ENCODE measurements at regions not wholly inside any gene's neighbourhood (a gene's known extent, or its start where the extent isn't known, plus 50 kb on each side); places are given as distances from the start of the nearest gene placed in this dataset.

DNA sequence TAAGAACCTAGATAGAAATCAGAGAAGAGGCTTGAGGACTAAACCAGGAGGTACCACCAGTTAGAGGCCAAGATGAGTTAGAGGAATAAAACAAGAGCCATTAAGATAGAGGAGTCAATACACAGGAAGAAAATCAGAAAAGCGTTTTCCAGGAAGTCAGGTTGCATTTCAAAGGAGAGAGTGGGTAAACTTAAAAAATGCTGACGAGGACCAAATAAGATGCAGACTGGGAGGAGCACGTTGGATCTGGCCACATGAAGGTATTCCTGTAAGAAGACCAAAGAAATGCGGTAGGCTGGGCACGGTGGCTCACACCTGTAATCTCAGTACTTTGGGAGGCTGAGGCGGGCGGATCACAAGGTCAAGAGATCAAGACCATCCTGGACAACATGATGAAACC is 533.1 kb upstream of the TENM3 start:
- TF ChIP-seq POLR2A (IDR thresholded peaks at IDR 0.05) = no peak
- TF ChIP-seq, protein P1, sequence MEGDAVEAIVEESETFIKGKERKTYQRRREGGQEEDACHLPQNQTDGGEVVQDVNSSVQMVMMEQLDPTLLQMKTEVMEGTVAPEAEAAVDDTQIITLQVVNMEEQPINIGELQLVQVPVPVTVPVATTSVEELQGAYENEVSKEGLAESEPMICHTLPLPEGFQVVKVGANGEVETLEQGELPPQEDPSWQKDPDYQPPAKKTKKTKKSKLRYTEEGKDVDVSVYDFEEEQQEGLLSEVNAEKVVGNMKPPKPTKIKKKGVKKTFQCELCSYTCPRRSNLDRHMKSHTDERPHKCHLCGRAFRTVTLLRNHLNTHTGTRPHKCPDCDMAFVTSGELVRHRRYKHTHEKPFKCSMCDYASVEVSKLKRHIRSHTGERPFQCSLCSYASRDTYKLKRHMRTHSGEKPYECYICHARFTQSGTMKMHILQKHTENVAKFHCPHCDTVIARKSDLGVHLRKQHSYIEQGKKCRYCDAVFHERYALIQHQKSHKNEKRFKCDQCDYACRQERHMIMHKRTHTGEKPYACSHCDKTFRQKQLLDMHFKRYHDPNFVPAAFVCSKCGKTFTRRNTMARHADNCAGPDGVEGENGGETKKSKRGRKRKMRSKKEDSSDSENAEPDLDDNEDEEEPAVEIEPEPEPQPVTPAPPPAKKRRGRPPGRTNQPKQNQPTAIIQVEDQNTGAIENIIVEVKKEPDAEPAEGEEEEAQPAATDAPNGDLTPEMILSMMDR (IDR thresholded peaks at IDR 0.05) = no peak
- ATAC-seq (no peak), DNase-seq (no peak)
- intact Hi-C loops (cut with DNase I) = no loop called here
- Histone ChIP-seq H3K9me3 (no peaks in the 10 kb centered on the region), H3K36me3 (replicated peaks in 1 of 2; ENCODE audit: insufficient read depth in 1 of 2, low read depth in 2 of 2) (no peaks in the 10 kb centered on the region), H3K4me3 (no peak overlapping the region), H3K4me1 (no peaks in the 10 kb centered on the region), H3K27me3 (no peaks in the 10 kb centered on the region), H3K27ac (no peak overlapping the region)
- WGBS, 2 donors = 79 to 80% methylated on average over 7 of the region's 7 CpGs

DNA sequence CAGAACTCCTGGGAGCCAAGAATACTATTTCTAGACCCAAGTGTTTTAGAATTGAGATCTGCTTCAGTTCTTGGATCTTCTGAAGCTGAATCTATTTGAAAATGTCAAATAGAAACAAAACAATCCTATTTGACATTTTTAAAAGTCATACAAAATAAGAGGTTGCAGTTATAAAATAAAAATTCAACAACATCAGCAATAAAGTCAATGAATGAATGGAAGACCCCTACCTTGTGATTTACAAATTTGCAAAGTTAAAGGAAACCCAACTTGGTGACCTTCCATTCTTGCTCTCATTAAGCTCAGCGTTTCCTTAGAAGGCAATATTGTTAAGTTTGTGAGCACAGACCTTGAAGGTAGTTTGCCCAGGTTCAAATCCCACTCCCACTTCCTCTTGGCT is 531.8 kb upstream of the TENM3 start:
- H3K9me3 ChIP-seq = no peaks in the 10 kb centered on the region
- no peaks in the 10 kb centered on the region for H3K36me3 ChIP-seq (replicated peaks in 1 of 2; ENCODE audit: insufficient read depth in 1 of 2, low read depth in 2 of 2)
- no peaks in the 10 kb centered on the region for H3K4me1 ChIP-seq
- 17 to 26% methylated on average over 1 of the region's 1 CpG for WGBS, 2 donors
- H3K4me3 ChIP-seq = no peak overlapping the region
- intact Hi-C loops (cut with DNase I) = no loop called here
- DNase-seq = no peak
- TF ChIP-seq, protein P1 (IDR thresholded peaks at IDR 0.05) = no peak
- TF ChIP-seq POLR2A (IDR thresholded peaks at IDR 0.05) = no peak
- no peak for ATAC-seq
- H3K27ac ChIP-seq = no peak overlapping the region
- no peaks in the 10 kb centered on the region for H3K27me3 ChIP-seq

DNA sequence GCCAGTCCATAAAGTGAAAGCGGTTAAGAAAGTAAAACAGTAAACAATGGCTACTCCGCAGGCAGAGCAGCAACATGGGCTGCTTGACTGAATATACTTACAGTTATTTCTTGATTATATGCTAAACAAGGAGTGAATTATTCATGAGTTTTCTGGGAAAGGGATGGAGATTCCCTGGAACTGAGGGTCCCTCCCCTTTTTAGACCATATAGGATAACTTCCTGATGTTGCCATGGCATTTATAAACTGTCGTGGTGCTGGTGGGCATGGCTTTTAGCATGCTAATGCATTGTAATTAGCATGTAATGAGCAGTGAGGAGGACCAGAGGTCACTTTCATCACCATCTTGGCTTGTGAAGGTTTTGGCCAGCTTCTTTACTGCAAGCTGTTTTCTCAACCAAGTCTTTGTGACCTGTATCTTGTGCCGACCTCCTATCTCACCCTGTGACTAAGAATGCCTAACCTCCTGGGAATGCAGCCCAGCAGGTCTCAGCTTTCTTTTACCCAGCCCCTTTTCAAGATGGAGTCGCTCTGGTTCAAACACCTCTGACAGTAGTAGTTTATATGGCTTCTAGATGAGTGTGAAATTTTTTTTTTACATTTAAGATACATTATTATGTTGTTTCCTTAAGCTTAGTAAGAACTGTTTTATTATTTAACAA is 514.8 kb upstream of the TENM3 start:
- 47 to 50% methylated on average over 5 of the region's 5 CpGs for WGBS, 2 donors
- Histone ChIP-seq H3K27me3 (no peaks in the 10 kb centered on the region), H3K36me3 (replicated peaks in 1 of 2; ENCODE audit: insufficient read depth in 1 of 2, low read depth in 2 of 2) (no peaks in the 10 kb centered on the region), H3K4me3 (no peak overlapping the region), H3K9me3 (no peaks in the 10 kb centered on the region), H3K27ac (no peak overlapping the region), H3K4me1 (no peaks in the 10 kb centered on the region)
- DNase-seq = no peak
- no peak for TF ChIP-seq POLR2A (IDR thresholded peaks at IDR 0.05)
- TF ChIP-seq, protein P1 (IDR thresholded peaks at IDR 0.05) = no peak
- no peak for ATAC-seq
- intact Hi-C loops (cut with DNase I) = no loop called here

DNA sequence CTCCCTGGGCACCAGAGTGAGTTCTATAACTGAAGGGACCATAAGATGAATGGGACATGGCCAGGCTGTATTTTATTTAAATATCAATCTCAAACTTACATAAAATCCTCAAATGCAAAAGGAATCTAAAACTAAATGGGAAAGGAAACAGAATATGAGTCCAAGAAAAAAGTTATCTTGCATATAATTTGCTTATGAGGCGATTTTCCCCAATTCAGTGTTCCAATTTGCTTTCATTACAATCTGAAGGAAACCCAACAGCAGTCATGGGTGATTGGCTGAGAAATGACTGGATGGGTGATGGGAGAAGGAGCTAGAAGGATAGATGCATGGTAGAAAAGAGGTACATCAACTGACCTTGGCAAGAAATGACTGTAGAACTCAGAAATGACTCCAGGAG is 511.3 kb upstream of the TENM3 start:
- Histone ChIP-seq H3K27ac (no peak overlapping the region), H3K4me3 (no peak overlapping the region), H3K9me3 (no peaks in the 10 kb centered on the region), H3K27me3 (no peaks in the 10 kb centered on the region), H3K4me1 (no peaks in the 10 kb centered on the region), H3K36me3 (replicated peaks in 1 of 2; ENCODE audit: insufficient read depth in 1 of 2, low read depth in 2 of 2) (no peaks in the 10 kb centered on the region)
- intact Hi-C loops (cut with DNase I) = no loop called here
- ATAC-seq (no peak), DNase-seq (no peak)
- 55 to 67% methylated on average over 1 of the region's 1 CpG for WGBS, 2 donors
- TF ChIP-seq POLR2A (IDR thresholded peaks at IDR 0.05) = no peak
- TF ChIP-seq, protein P1 (IDR thresholded peaks at IDR 0.05) = no peak

DNA sequence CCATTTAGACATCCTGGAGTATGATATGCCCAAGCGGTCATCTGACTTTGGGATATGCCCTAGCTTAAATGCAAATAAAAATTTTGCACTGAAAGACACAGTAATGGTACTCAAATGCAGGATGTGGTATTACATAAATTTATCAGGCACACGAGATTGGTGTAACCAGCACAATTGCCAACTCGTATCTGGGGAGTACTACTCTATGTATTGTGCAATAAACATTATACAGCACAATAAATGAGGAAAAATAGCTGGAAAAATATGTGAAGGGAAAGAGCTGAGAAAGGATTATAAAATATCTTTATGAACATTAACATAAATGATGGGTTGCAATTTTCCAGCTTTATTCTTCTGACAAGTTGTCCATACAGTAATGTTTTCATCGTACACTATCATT is 505.5 kb upstream of the TENM3 start:
- no peaks in the 10 kb centered on the region for H3K4me1 ChIP-seq
- intact Hi-C loops (cut with DNase I) = no loop called here
- no peaks in the 10 kb centered on the region for H3K27me3 ChIP-seq
- no peaks in the 10 kb centered on the region for H3K36me3 ChIP-seq (replicated peaks in 1 of 2; ENCODE audit: insufficient read depth in 1 of 2, low read depth in 2 of 2)
- TF ChIP-seq POLR2A (IDR thresholded peaks at IDR 0.05) = no peak
- TF ChIP-seq, protein P1 (IDR thresholded peaks at IDR 0.05) = no peak
- no peak overlapping the region for H3K27ac ChIP-seq
- H3K9me3 ChIP-seq = no peaks in the 10 kb centered on the region
- ATAC-seq = no peak
- DNase-seq = no peak
- H3K4me3 ChIP-seq = no peak overlapping the region
- 59 to 64% methylated on average over 4 of the region's 4 CpGs for WGBS, 2 donors
